ENCODE measurements at regions not wholly inside any gene's neighbourhood (a gene's known extent, or its start where the extent isn't known, plus 50 kb on each side); places are given as distances from the start of the nearest gene placed in this dataset.
"Not testable (repeated sequence)": the region's sequence is repeated elsewhere in the genome, so short reads cannot be mapped to it uniquely, and the experiment has no call there.

- DNase-seq (ENCODE audit: low read depth in 2 of 2) = peak in 1 of 2 donors; percentile 56
These were observed 490.9 kb upstream of the JARID2 start for GRCh38 chr6:14754751-14755513.

- DNase-seq (ENCODE audit: low read depth in 2 of 2) = no peak
These were observed 489.5 kb upstream of the JARID2 start for GRCh38 chr6:14756340-14756739.

- no peak for DNase-seq (ENCODE audit: low read depth in 2 of 2)
These were observed 488.9 kb upstream of the JARID2 start for GRCh38 chr6:14757014-14757413.

GRCh38 chr6:14757418-14757817, 488.5 kb upstream of the JARID2 start:
- DNase-seq (ENCODE audit: low read depth in 2 of 2) = no peak

GRCh38 chr6:14758421-14759081, 487.3 kb upstream of the JARID2 start:
- no peak for DNase-seq (ENCODE audit: low read depth in 2 of 2)

- DNase-seq (ENCODE audit: low read depth in 2 of 2) = no peak
These were observed 485.7 kb upstream of the JARID2 start for GRCh38 chr6:14759976-14760672.

GRCh38 chr6:14762077-14762476, 483.8 kb upstream of the JARID2 start:
- no peak for DNase-seq (ENCODE audit: low read depth in 2 of 2)

GRCh38 chr6:14763139-14763538, 482.7 kb upstream of the JARID2 start:
- DNase-seq (ENCODE audit: low read depth in 2 of 2) = no peak

GRCh38 chr6:14763616-14764015, 482.3 kb upstream of the JARID2 start:
- no peak for DNase-seq (ENCODE audit: low read depth in 2 of 2)

GRCh38 chr6:14765106-14765505, 480.8 kb upstream of the JARID2 start:
- no peak for DNase-seq (ENCODE audit: low read depth in 2 of 2)

- no peak for DNase-seq (ENCODE audit: low read depth in 2 of 2)
These were observed 480.0 kb upstream of the JARID2 start for GRCh38 chr6:14765721-14766390.

- no peak for DNase-seq (ENCODE audit: low read depth in 2 of 2)
These were observed 479.4 kb upstream of the JARID2 start for GRCh38 chr6:14766391-14766994.

- no peak for DNase-seq (ENCODE audit: low read depth in 2 of 2)
These were observed 478.6 kb upstream of the JARID2 start for GRCh38 chr6:14767226-14767625.

GRCh38 chr6:14770040-14770439, 475.8 kb upstream of the JARID2 start:
- no peak for DNase-seq (ENCODE audit: low read depth in 2 of 2)

GRCh38 chr6:14770572-14770971, 475.3 kb upstream of the JARID2 start:
- DNase-seq (ENCODE audit: low read depth in 2 of 2) = no peak

- DNase-seq (ENCODE audit: low read depth in 2 of 2) = no peak
These were observed 474.9 kb upstream of the JARID2 start for GRCh38 chr6:14771016-14771415.

- no peak for DNase-seq (ENCODE audit: low read depth in 2 of 2)
These were observed 473.7 kb upstream of the JARID2 start for GRCh38 chr6:14772188-14772587.

GRCh38 chr6:14775528-14775927, 470.3 kb upstream of the JARID2 start:
- no peak for DNase-seq (ENCODE audit: low read depth in 2 of 2)

- no peak for DNase-seq (ENCODE audit: low read depth in 2 of 2)
These were observed 469.6 kb upstream of the JARID2 start for GRCh38 chr6:14776307-14776706.

GRCh38 chr6:14781772-14782525, 463.9 kb upstream of the JARID2 start:
- no peak for DNase-seq (ENCODE audit: low read depth in 2 of 2)

GRCh38 chr6:14782921-14783464, 462.9 kb upstream of the JARID2 start:
- DNase-seq (ENCODE audit: low read depth in 2 of 2) = not testable (repeated sequence)
